ENCODE measurements at regions not wholly inside any gene's neighbourhood (a gene's known extent, or its start where the extent isn't known, plus 50 kb on each side); places are given as distances from the start of the nearest gene placed in this dataset.

GRCh38 chr13:97639236-97639635, 205.3 kb downstream of the RAP2A start:
- no peak for DNase-seq

- no peak for DNase-seq
Observed at GRCh38 chr13:97640268-97640667, 206.3 kb downstream of the RAP2A start.

- DNase-seq: no peak
Observed at GRCh38 chr13:97648171-97648880, 214.4 kb downstream of the RAP2A start.

- no peak for DNase-seq
Observed at GRCh38 chr13:97648881-97649224, 214.9 kb downstream of the RAP2A start.

GRCh38 chr13:97653443-97654140, 219.6 kb downstream of the RAP2A start:
- no peak for DNase-seq

GRCh38 chr13:97654236-97654635, 220.3 kb downstream of the RAP2A start:
- no peak for DNase-seq

GRCh38 chr13:97658556-97658955, 224.6 kb downstream of the RAP2A start:
- no peak for DNase-seq

GRCh38 chr13:97659602-97660001, 225.6 kb downstream of the RAP2A start:
- no peak for DNase-seq

- no peak for DNase-seq
Observed at GRCh38 chr13:97660594-97661260, 226.8 kb downstream of the RAP2A start.

GRCh38 chr13:97686594-97686993, 252.6 kb downstream of the RAP2A start:
- no peak for DNase-seq

GRCh38 chr13:97692628-97693027, 258.7 kb downstream of the RAP2A start:
- no peak for DNase-seq

- no peak for DNase-seq
Observed at GRCh38 chr13:97695684-97696083, 257.8 kb upstream of the IPO5 start.

GRCh38 chr13:97696921-97697320, 256.6 kb upstream of the IPO5 start:
- DNase-seq: no peak

- no peak for DNase-seq
Observed at GRCh38 chr13:97700306-97700848, 253.1 kb upstream of the IPO5 start.

- DNase-seq: no peak
Observed at GRCh38 chr13:97702614-97703013, 250.9 kb upstream of the IPO5 start.

- no peak for DNase-seq
Observed at GRCh38 chr13:97710797-97711196, 242.7 kb upstream of the IPO5 start.

GRCh38 chr13:97712770-97713169, 240.7 kb upstream of the IPO5 start:
- no peak for DNase-seq

GRCh38 chr13:97715763-97716162, 237.7 kb upstream of the IPO5 start:
- DNase-seq: no peak

- no peak for DNase-seq
Observed at GRCh38 chr13:97716746-97717145, 236.7 kb upstream of the IPO5 start.

- no peak for DNase-seq
Observed at GRCh38 chr13:97719736-97720135, 233.7 kb upstream of the IPO5 start.

- DNase-seq: no peak
Observed at GRCh38 chr13:97720896-97721295, 232.6 kb upstream of the IPO5 start.

- DNase-seq: no peak
Observed at GRCh38 chr13:97723655-97724054, 229.8 kb upstream of the IPO5 start.

GRCh38 chr13:97724450-97724849, 229.0 kb upstream of the IPO5 start:
- DNase-seq: no peak

Measured in 8988T (cell line).